ENCODE measurements at regions not wholly inside any gene's neighbourhood (a gene's known extent, or its start where the extent isn't known, plus 50 kb on each side); places are given as distances from the start of the nearest gene placed in this dataset.

DNA sequence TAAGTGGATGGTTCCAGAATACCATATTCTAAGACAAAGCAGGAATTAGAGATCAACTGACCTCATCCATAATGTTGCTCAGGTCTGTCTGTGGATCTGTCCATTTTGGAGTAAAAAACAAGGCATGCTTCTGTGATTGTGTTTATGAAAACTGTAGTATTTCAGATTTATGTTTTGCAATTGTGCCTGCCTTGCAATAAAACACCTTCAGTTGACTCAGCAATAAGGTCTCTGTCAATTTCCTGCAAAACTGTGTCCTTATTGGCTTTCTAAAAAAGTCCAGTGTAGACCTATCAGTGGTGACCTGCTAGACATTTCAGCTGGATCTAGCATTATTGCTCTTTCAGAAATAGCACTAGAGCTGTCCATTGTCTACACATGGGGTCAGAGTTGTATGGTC, 409.5 kb upstream of the AZI2 start:
- peaks cover 0 to 34% (median 0%) of the 10 kb centered on the region in 3 experiments for H3K27me3 ChIP-seq (ENCODE audit: control insufficient read depth in 3 of 3, insufficient read depth in 3 of 3, low read depth in 1 of 3, low read length in 3 of 3)
- H2BK12ac ChIP-seq (ENCODE audit: low read length): no peak overlapping the region
- no peaks in the 10 kb centered on the region for H3K79me1 ChIP-seq (ENCODE audit: low read depth, low read length)
- H3K14ac ChIP-seq (ENCODE audit: low read length): no peak overlapping the region
- no peaks in the 10 kb centered on the region for H3K36me3 ChIP-seq (replicated peaks in 1 of 2; ENCODE audit: control insufficient read depth in 2 of 2, insufficient read depth in 2 of 2, low read length in 2 of 2)
- no peak overlapping the region for H3K4me3 ChIP-seq (ENCODE audit: low read length in 2 of 2)
- H4K8ac ChIP-seq (ENCODE audit: low read depth, low read length): no peak overlapping the region
- no peak overlapping the region for H3K23ac ChIP-seq (ENCODE audit: low read depth, low read length, poor library complexity)
- no peak overlapping the region for H2BK15ac ChIP-seq (ENCODE audit: low read length)
- no peak overlapping the region for H2AFZ ChIP-seq (ENCODE audit: low read length)
- H2BK120ac ChIP-seq (ENCODE audit: low read depth, low read length): no peak overlapping the region
- H3K27ac ChIP-seq (replicated peaks; ENCODE audit: low read length): no peak overlapping the region
- DNase-seq (ENCODE audit: low spot score): no peak
- no peak overlapping the region for H4K91ac ChIP-seq (ENCODE audit: low read depth, low read length, poor library complexity)
- H2AK5ac ChIP-seq (ENCODE audit: low read depth, low read length): no peak overlapping the region
- no peak overlapping the region for H3K4ac ChIP-seq (ENCODE audit: low read length)
- no peak overlapping the region for H3K9ac ChIP-seq (ENCODE audit: low read depth, low read length, poor library complexity)
- peaks cover 0 to 2% of the 10 kb centered on the region in 2 donors for H3K9me3 ChIP-seq (replicated peaks in 1 of 2; ENCODE audit: control insufficient read depth in 2 of 2, insufficient read depth in 1 of 2, low read depth in 1 of 2, low read length in 2 of 2)
- no peak overlapping the region for H2BK5ac ChIP-seq (ENCODE audit: low read length)
- H3K4me1 ChIP-seq (ENCODE audit: control insufficient read depth in 2 of 2, insufficient read depth in 1 of 2, low read depth in 1 of 2, low read length in 2 of 2): no peaks in the 10 kb centered on the region
- no peak overlapping the region for H3K18ac ChIP-seq (ENCODE audit: low read length)
- H3K4me2 ChIP-seq (ENCODE audit: insufficient read depth, low read length, poor library complexity, severe bottlenecking): no peak overlapping the region

DNA sequence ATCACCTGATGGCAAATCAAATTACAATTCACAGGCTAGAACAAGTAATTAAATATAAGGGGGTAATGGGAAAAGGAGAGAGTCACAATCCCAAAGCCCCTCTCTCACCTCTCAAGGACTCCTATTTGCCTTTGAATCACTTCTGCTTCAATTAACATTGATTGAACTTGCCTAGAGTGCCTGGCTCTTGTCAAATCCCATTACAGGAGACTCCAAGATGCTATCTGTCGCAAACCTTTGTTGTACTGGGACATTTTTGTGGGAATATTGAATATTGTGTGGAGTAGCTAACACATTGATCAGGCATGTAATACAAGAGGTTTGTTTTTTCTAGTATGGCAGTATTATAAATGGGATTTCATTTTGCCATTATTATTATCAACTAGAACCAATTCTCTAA, 412.8 kb upstream of the AZI2 start:
- Histone ChIP-seq H3K4me3 (ENCODE audit: low read length in 2 of 2) (no peak overlapping the region), H3K27me3 (ENCODE audit: control insufficient read depth in 3 of 3, insufficient read depth in 3 of 3, low read depth in 1 of 3, low read length in 3 of 3) (peaks cover 0 to 48% (median 0%) of the 10 kb centered on the region in 3 experiments), H3K14ac (ENCODE audit: low read length) (no peak overlapping the region), H2BK5ac (ENCODE audit: low read length) (no peak overlapping the region), H2BK15ac (ENCODE audit: low read length) (no peak overlapping the region), H2AK5ac (ENCODE audit: low read depth, low read length) (no peak overlapping the region), H3K4me2 (ENCODE audit: insufficient read depth, low read length, poor library complexity, severe bottlenecking) (no peak overlapping the region), H2BK12ac (ENCODE audit: low read length) (no peak overlapping the region), H2BK120ac (ENCODE audit: low read depth, low read length) (no peak overlapping the region), H3K27ac (replicated peaks; ENCODE audit: low read length) (no peak overlapping the region), H4K91ac (ENCODE audit: low read depth, low read length, poor library complexity) (no peak overlapping the region), H3K36me3 (replicated peaks in 1 of 2; ENCODE audit: control insufficient read depth in 2 of 2, insufficient read depth in 2 of 2, low read length in 2 of 2) (no peaks in the 10 kb centered on the region), H2AFZ (ENCODE audit: low read length) (no peak overlapping the region), H3K4me1 (ENCODE audit: control insufficient read depth in 2 of 2, insufficient read depth in 1 of 2, low read depth in 1 of 2, low read length in 2 of 2) (no peaks in the 10 kb centered on the region), H3K4ac (ENCODE audit: low read length) (no peak overlapping the region), H3K9me3 (replicated peaks in 1 of 2; ENCODE audit: control insufficient read depth in 2 of 2, insufficient read depth in 1 of 2, low read depth in 1 of 2, low read length in 2 of 2) (peaks cover 0 to 2% of the 10 kb centered on the region in 2 donors), H4K8ac (ENCODE audit: low read depth, low read length) (no peak overlapping the region), H3K18ac (ENCODE audit: low read length) (no peak overlapping the region), H3K79me1 (ENCODE audit: low read depth, low read length) (no peaks in the 10 kb centered on the region), H3K9ac (ENCODE audit: low read depth, low read length, poor library complexity) (no peak overlapping the region), H3K23ac (ENCODE audit: low read depth, low read length, poor library complexity) (no peak overlapping the region)
- no CpG with 5 or more reads among the region's 1 CpG for WGBS, 2 donors (ENCODE audit: extremely low coverage in 2 of 2, insufficient read length in 2 of 2, insufficient replicate concordance in 1 of 2)
- no peak for DNase-seq (ENCODE audit: low spot score)

DNA sequence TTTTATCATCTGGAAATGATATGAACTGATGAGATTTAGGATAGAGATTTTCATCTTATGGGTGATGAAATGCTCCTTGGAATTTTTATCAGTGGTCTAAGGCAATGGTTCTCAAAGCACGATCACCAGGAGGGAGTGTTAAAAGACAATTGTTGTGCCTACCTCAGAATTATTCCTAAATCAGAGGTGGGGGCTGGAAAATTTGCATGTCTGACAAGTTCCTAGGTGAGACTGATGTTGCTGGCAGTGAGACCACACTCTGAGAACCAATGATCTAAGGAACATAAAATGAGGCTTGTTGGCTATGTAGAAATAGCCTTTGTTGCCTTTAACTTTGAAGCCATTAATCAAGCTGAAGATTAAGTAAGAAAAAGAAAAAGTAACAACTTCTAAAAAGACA, 416.6 kb upstream of the AZI2 start:
- Histone ChIP-seq H3K14ac (ENCODE audit: low read length) (no peak overlapping the region), H2AK5ac (ENCODE audit: low read depth, low read length) (no peak overlapping the region), H3K4me2 (ENCODE audit: insufficient read depth, low read length, poor library complexity, severe bottlenecking) (no peak overlapping the region), H2BK120ac (ENCODE audit: low read depth, low read length) (no peak overlapping the region), H2BK5ac (ENCODE audit: low read length) (no peak overlapping the region), H3K4me1 (ENCODE audit: control insufficient read depth in 2 of 2, insufficient read depth in 1 of 2, low read depth in 1 of 2, low read length in 2 of 2) (peaks cover 0 to 2% of the 10 kb centered on the region in 2 donors), H3K4me3 (ENCODE audit: low read length in 2 of 2) (no peak overlapping the region), H3K9ac (ENCODE audit: low read depth, low read length, poor library complexity) (no peak overlapping the region), H3K4ac (ENCODE audit: low read length) (no peak overlapping the region), H2AFZ (ENCODE audit: low read length) (no peak overlapping the region), H4K91ac (ENCODE audit: low read depth, low read length, poor library complexity) (no peak overlapping the region), H3K9me3 (replicated peaks in 1 of 2; ENCODE audit: control insufficient read depth in 2 of 2, insufficient read depth in 1 of 2, low read depth in 1 of 2, low read length in 2 of 2) (peaks cover 0 to 4% of the 10 kb centered on the region in 2 donors), H3K18ac (ENCODE audit: low read length) (no peak overlapping the region), H2BK15ac (ENCODE audit: low read length) (no peak overlapping the region), H2BK12ac (ENCODE audit: low read length) (no peak overlapping the region), H3K79me1 (ENCODE audit: low read depth, low read length) (no peaks in the 10 kb centered on the region), H3K27ac (replicated peaks; ENCODE audit: low read length) (no peak overlapping the region), H3K27me3 (ENCODE audit: control insufficient read depth in 3 of 3, insufficient read depth in 3 of 3, low read depth in 1 of 3, low read length in 3 of 3) (peaks cover 0 to 37% (median 0%) of the 10 kb centered on the region in 3 experiments), H3K36me3 (replicated peaks in 1 of 2; ENCODE audit: control insufficient read depth in 2 of 2, insufficient read depth in 2 of 2, low read length in 2 of 2) (no peaks in the 10 kb centered on the region), H4K8ac (ENCODE audit: low read depth, low read length) (no peak overlapping the region), H3K23ac (ENCODE audit: low read depth, low read length, poor library complexity) (no peak overlapping the region)
- WGBS, 2 donors (ENCODE audit: extremely low coverage in 2 of 2, insufficient read length in 2 of 2, insufficient replicate concordance in 1 of 2): no CpG with 5 or more reads among the region's 1 CpG
- DNase-seq (ENCODE audit: low spot score): no peak

DNA sequence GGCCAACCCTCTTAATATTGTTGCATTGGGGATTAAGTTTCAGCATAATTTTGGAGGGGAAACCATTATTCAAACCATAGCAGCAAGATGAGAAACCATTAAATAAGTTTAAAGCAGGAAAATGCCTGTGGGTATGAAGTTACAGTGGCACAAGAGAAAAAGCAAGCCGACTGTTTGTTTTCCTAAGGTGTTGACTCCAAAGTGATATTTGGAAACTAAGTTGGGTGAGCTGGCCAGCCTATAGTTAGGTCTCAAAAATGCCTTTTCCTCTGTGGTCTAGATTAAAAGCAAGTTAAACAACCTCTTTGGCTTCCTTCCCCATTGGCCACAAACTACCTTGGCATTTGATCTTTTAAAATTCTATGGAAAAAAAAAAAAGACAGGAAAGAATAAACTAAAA, 419.8 kb upstream of the AZI2 start:
- Histone ChIP-seq H3K4me2 (ENCODE audit: insufficient read depth, low read length, poor library complexity, severe bottlenecking) (no peak overlapping the region), H3K79me1 (ENCODE audit: low read depth, low read length) (no peaks in the 10 kb centered on the region), H3K4me1 (ENCODE audit: control insufficient read depth in 2 of 2, insufficient read depth in 1 of 2, low read depth in 1 of 2, low read length in 2 of 2) (peaks cover 0 to 2% of the 10 kb centered on the region in 2 donors), H2AFZ (ENCODE audit: low read length) (no peak overlapping the region), H2BK15ac (ENCODE audit: low read length) (no peak overlapping the region), H3K14ac (ENCODE audit: low read length) (no peak overlapping the region), H2BK12ac (ENCODE audit: low read length) (no peak overlapping the region), H3K27me3 (ENCODE audit: control insufficient read depth in 3 of 3, insufficient read depth in 3 of 3, low read depth in 1 of 3, low read length in 3 of 3) (peaks cover 0 to 54% (median 0%) of the 10 kb centered on the region in 3 experiments), H2BK120ac (ENCODE audit: low read depth, low read length) (no peak overlapping the region), H2BK5ac (ENCODE audit: low read length) (no peak overlapping the region), H3K18ac (ENCODE audit: low read length) (no peak overlapping the region), H3K4me3 (ENCODE audit: low read length in 2 of 2) (no peak overlapping the region), H2AK5ac (ENCODE audit: low read depth, low read length) (no peak overlapping the region), H3K23ac (ENCODE audit: low read depth, low read length, poor library complexity) (no peak overlapping the region), H3K36me3 (replicated peaks in 1 of 2; ENCODE audit: control insufficient read depth in 2 of 2, insufficient read depth in 2 of 2, low read length in 2 of 2) (peaks cover 0 to 2% of the 10 kb centered on the region in 2 donors), H3K27ac (replicated peaks; ENCODE audit: low read length) (peak overlapping the region; percentile 15), H4K8ac (ENCODE audit: low read depth, low read length) (no peak overlapping the region), H3K4ac (ENCODE audit: low read length) (no peak overlapping the region), H4K91ac (ENCODE audit: low read depth, low read length, poor library complexity) (no peak overlapping the region), H3K9ac (ENCODE audit: low read depth, low read length, poor library complexity) (no peak overlapping the region), H3K9me3 (replicated peaks in 1 of 2; ENCODE audit: control insufficient read depth in 2 of 2, insufficient read depth in 1 of 2, low read depth in 1 of 2, low read length in 2 of 2) (peaks cover 6 to 7% of the 10 kb centered on the region in 2 donors)
- WGBS, 2 donors (ENCODE audit: extremely low coverage in 2 of 2, insufficient read length in 2 of 2, insufficient replicate concordance in 1 of 2): no CpG with 5 or more reads among the region's 1 CpG
- no peak for DNase-seq (ENCODE audit: low spot score)
